ENCODE measurements at regions not wholly inside any gene's neighbourhood (a gene's known extent, or its start where the extent isn't known, plus 50 kb on each side); places are given as distances from the start of the nearest gene placed in this dataset.

GRCh38 chr1:58149271-58149812, 397.2 kb downstream of the OMA1 start:
- no peak for TF ChIP-seq POLR2AphosphoS5 (IDR thresholded peaks at IDR 0.05; ENCODE audit: low read depth, low read length)
- no peak for TF ChIP-seq TAF1 (IDR thresholded peaks at IDR 0.05; ENCODE audit: borderline replicate concordance, insufficient read depth, low read length)
- TF ChIP-seq FOXP2 (optimal IDR thresholded peaks at IDR 0.05; ENCODE audit: borderline replicate concordance, extremely low read depth, extremely low read length, insufficient read depth) = no peak
- TF ChIP-seq REST (IDR thresholded peaks at IDR 0.05; ENCODE audit: insufficient read depth in 1 of 2, low read depth in 2 of 2, low read length in 2 of 2) = no peak
- TF ChIP-seq SIN3A (IDR thresholded peaks at IDR 0.05; ENCODE audit: borderline replicate concordance, insufficient read depth, low read length) = no peak

DNA sequence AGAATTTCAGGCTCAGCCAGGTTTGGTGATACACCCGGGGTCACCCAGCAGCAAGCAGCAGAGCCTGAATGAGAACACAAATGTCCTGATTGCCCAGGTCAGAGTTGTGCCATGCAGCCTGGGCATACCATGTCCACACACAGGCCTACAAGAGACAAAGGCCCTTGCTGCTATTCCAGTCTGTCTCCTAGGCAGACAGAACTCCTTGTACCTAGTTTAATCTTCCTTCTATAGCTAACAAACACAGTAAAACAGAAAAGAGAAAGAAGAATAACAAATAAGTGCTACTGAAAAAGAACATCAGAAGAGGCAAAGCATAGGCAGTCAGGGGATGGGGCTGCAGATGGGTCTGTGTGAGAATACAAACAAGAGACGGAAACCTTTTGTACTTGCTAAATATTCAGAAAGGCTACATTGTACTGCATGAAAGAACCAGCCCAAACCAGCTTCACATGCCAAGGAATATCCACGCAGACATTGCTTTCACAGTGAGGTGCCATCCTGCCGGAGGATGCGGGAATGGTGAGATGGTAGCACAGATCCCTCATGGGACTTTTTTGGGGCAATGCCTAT, 401.7 kb downstream of the OMA1 start:
- TF ChIP-seq SIN3A (IDR thresholded peaks at IDR 0.05; ENCODE audit: borderline replicate concordance, insufficient read depth, low read length) (no peak), FOXP2 (optimal IDR thresholded peaks at IDR 0.05; ENCODE audit: borderline replicate concordance, extremely low read depth, extremely low read length, insufficient read depth) (no peak), POLR2AphosphoS5 (IDR thresholded peaks at IDR 0.05; ENCODE audit: low read depth, low read length) (no peak), REST (IDR thresholded peaks at IDR 0.05; ENCODE audit: insufficient read depth in 1 of 2, low read depth in 2 of 2, low read length in 2 of 2) (no peak), TAF1 (IDR thresholded peaks at IDR 0.05; ENCODE audit: borderline replicate concordance, insufficient read depth, low read length) (no peak)

GRCh38 chr1:58143972-58144697, 402.4 kb downstream of the OMA1 start:
- TF ChIP-seq TAF1 (IDR thresholded peaks at IDR 0.05; ENCODE audit: borderline replicate concordance, insufficient read depth, low read length) (no peak), SIN3A (IDR thresholded peaks at IDR 0.05; ENCODE audit: borderline replicate concordance, insufficient read depth, low read length) (no peak), REST (IDR thresholded peaks at IDR 0.05; ENCODE audit: insufficient read depth in 1 of 2, low read depth in 2 of 2, low read length in 2 of 2) (no peak), POLR2AphosphoS5 (IDR thresholded peaks at IDR 0.05; ENCODE audit: low read depth, low read length) (no peak), FOXP2 (optimal IDR thresholded peaks at IDR 0.05; ENCODE audit: borderline replicate concordance, extremely low read depth, extremely low read length, insufficient read depth) (no peak)

DNA sequence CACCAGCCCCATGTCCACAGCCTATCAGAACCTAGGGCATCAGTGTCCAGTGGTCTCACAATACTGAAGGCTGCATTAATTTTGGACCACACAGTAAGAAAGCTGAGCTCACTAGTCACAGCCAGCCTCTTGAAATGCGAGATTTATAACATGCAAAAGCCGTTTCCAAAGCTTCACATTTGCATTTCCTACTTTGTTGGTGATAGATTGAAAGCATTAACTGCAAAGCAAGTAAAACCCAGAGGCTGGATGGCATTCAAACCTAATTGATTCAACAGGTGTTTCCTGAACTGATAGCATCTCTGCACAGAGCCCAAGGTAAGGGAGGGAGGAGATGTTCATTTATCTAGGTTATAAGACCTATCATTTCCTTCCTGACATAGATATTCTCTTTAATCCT, 410.1 kb downstream of the OMA1 start:
- TF ChIP-seq FOXP2 (optimal IDR thresholded peaks at IDR 0.05; ENCODE audit: borderline replicate concordance, extremely low read depth, extremely low read length, insufficient read depth) = no peak
- no peak for TF ChIP-seq TAF1 (IDR thresholded peaks at IDR 0.05; ENCODE audit: borderline replicate concordance, insufficient read depth, low read length)
- TF ChIP-seq REST (IDR thresholded peaks at IDR 0.05; ENCODE audit: insufficient read depth in 1 of 2, low read depth in 2 of 2, low read length in 2 of 2) = no peak
- TF ChIP-seq POLR2AphosphoS5 (IDR thresholded peaks at IDR 0.05; ENCODE audit: low read depth, low read length) = no peak
- no peak for TF ChIP-seq SIN3A (IDR thresholded peaks at IDR 0.05; ENCODE audit: borderline replicate concordance, insufficient read depth, low read length)
